22Rv1 (cell line): ENCODE measurements at regions not wholly inside any gene's neighbourhood (a gene's known extent, or its start where the extent isn't known, plus 50 kb on each side); places are given as distances from the start of the nearest gene placed in this dataset.

ENCODE experiments used
- CTCF ChIP-seq: fragments of 450-650 bp; IDR thresholded peaks from 2 replicates; pipeline ENCODE4 v1.5.1; 2017; ENCODE audit warnings: mild to moderate bottlenecking
- ZFX ChIP-seq: fragments of 450-650 bp; IDR thresholded peaks from 2 replicates; pipeline ENCODE4 v1.6.1; 2017; ENCODE audit warnings: antibody characterized with exemption, borderline replicate concordance

DNA sequence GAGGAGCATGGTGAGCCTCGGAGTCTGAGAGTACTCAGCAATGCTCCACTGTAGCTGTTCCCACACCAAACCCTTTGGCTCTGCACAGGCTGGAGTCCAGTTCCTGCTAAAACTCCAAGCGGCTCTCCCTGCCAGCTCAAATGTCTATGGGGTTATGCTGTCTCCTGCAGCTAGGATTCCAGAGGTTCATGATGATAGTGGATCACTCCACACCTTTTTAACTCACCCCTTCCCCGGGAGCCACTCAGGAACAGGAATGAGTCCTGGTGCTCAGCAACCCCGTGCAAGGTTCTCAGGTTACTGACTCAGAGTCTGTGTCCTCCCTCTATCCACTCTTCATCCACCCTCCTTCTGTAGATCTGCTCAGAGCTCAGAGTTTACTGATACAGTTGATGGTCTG is 410.0 kb downstream of the CDH19 start:
- TF ChIP-seq CTCF (no peak), ZFX (no peak)
